Heart right ventricle (tissue), 16 donors: ENCODE measurements at regions not wholly inside any gene's neighbourhood (a gene's known extent, or its start where the extent isn't known, plus 50 kb on each side); places are given as distances from the start of the nearest gene placed in this dataset.
"Not testable (repeated sequence)": the region's sequence is repeated elsewhere in the genome, so short reads cannot be mapped to it uniquely, and the experiment has no call there.

Experiments used
- ATAC-seq, 8 donors: fragments of 200-7000 bp; cut with Tn5 transposase; one replicate each; pipeline ENCODE4 v1.9.1; 2020; ENCODE audit warnings: mild to moderate bottlenecking in 8 of 8, moderate library complexity in 8 of 8, moderate number of reproducible peaks in 1 of 8
- DNase-seq, 2 donors: peaks; one replicate each; pipeline ENCODE4 v3.0.0-alpha.2; 2020
- H3K27ac ChIP-seq, 10 donors: fragments of 200-600 bp; sonication (generic) in 2 of 10; one replicate each; pipeline versions ENCODE4 v1.5.0 to v1.8.0; 2020 to 2022; ENCODE audit warnings: mild to moderate bottlenecking in 3 of 10
- H3K27me3 ChIP-seq, 7 donors: fragments of 200-600 bp; one replicate each; pipeline ENCODE4 v1.8.0; 2021 to 2022; ENCODE audit warnings: mild to moderate bottlenecking in 2 of 7
- H3K36me3 ChIP-seq, 9 donors: fragments of 200-600 bp; sonication (generic) in 1 of 9; one replicate each; pipeline versions ENCODE4 v1.5.0 to v1.8.0; 2020 to 2022; ENCODE audit warnings: mild to moderate bottlenecking in 2 of 9
- H3K4me1 ChIP-seq, 9 donors: fragments of 200-600 bp; sonication (generic) in 1 of 9; one replicate each; pipeline versions ENCODE4 v1.5.0 to v1.8.0; 2020 to 2022; ENCODE audit warnings: mild to moderate bottlenecking in 4 of 9
- H3K4me3 ChIP-seq, 10 donors: fragments of 200-600 bp; sonication (generic) in 2 of 10; one replicate each; pipeline versions ENCODE4 v1.5.0 to v1.8.0; 2020 to 2022; ENCODE audit warnings: mild to moderate bottlenecking in 7 of 10, moderate library complexity in 2 of 10
- H3K9me3 ChIP-seq, 11 donors: fragments of 200-600 bp in 10 of 11; sonication (generic) in 2 of 11; one replicate each; pipeline versions ENCODE4 v1.5.0 to v1.8.0; 2013 to 2022; ENCODE audit warnings: mild to moderate bottlenecking in 2 of 11, control low read depth in 1 of 11, moderate library complexity in 1 of 11
- CTCF ChIP-seq, 9 donors: fragments of 200-600 bp; sonication (generic) in 2 of 9; IDR thresholded peaks; one replicate each; pipeline versions ENCODE4 v1.5.0 to v1.8.0; 2021 to 2022; ENCODE audit warnings: antibody characterized with exemption in 9 of 9, mild to moderate bottlenecking in 5 of 9, moderate library complexity in 1 of 9
- WGBS, 2 donors: extraction: QIAGEN DNeasy Blood & Tissue Kit; methylation state at CpG; one replicate each; pipeline ENCODE4 v1.1.7; 2013; ENCODE audit warnings: inconsistent platforms in 1 of 2; 5-methylcytosine and 5-hydroxymethylcytosine counted together
- intact Hi-C, 10 donors: fragments of 100-400 bp; cut with DNase I; formaldehyde crosslinking; loops; one replicate each; pipeline versions ENCODE4 v1.11.1 to v1.14.2; 2022
- donor health status: Arrhythmogenic right ventricular cardiomyopathy.
- donor health status: ischemic (EF 13 %, LVEDD 7.1; RV severe dilation, severe dysfunction).
- donor health status: healthy with polysubstance abuse.
- donor health status: DM: no; HTN: yes; CAD: no.
- donor health status: DM: no; HTN: no; CAD: no.
- donor health status: ischemic (EF 25% LVEDD 6.9; RV normal size, moderate dysfunction).
- donor health status: ischemic (EF 25% LVEDD 5.7; RV mildly dilated, moderate dysfunction).
- donor health status: healthy.
- donor health status: DM: yes; HTN: yes; CAD: no.
- donor health status: Ischemic cardiomyopathy.
- donor health status: ischemic (EF 35%, LVEDD 5.7; RV mildly dilated, moderate dysfunction).
- donor health status: nonischemic (EF 11% LVEDD 7.7; RV severe dilation, severe dysfunction).
- donor health status: DM: yes; HTN: yes; CAD: no.
- donor health status: PGD.
- donor health status: ischemic (EF 29% LVEDD 5.4; RV normal size, mild dysfunction).
- donor health status: nonischemic (EF 23%, LVEDD 6.1; RV moderate dilation, normal function).

- no peak for DNase-seq
- 59 to 61% methylated on average over 2 of the region's 2 CpGs for WGBS, 2 donors
These were observed 299.6 kb downstream of the INHBA start for GRCh38 chr7:41403291-41403690.

GRCh38 chr7:41401833-41402232, 301.1 kb downstream of the INHBA start:
- DNase-seq, result no peak
- no peak for TF ChIP-seq CTCF (IDR thresholded peaks at IDR 0.05)
- no peak overlapping the region for H3K27ac ChIP-seq
- WGBS, 2 donors, result 83 to 96% methylated on average over 4 of the region's 4 CpGs
- H3K4me3 ChIP-seq, result no peak overlapping the region
- no peaks in the 10 kb centered on the region for H3K4me1 ChIP-seq
- no peak for ATAC-seq
- intact Hi-C loops, result no loop called here
- no peaks in the 10 kb centered on the region for H3K27me3 ChIP-seq
- H3K36me3 ChIP-seq, result no peaks in the 10 kb centered on the region
- H3K9me3 ChIP-seq, result no peaks in the 10 kb centered on the region

More at GRCh38 chr7:41403291-41403690, 299.6 kb downstream of the INHBA start:
- H3K4me1 ChIP-seq, result no peaks in the 10 kb centered on the region
- TF ChIP-seq CTCF (IDR thresholded peaks at IDR 0.05), result no peak
- no peaks in the 10 kb centered on the region for H3K9me3 ChIP-seq
- H3K27me3 ChIP-seq, result no peaks in the 10 kb centered on the region
- no peak overlapping the region for H3K27ac ChIP-seq
- intact Hi-C loops, result no loop called here
- no peak overlapping the region for H3K4me3 ChIP-seq
- ATAC-seq, result no peak
- H3K36me3 ChIP-seq, result no peaks in the 10 kb centered on the region

- WGBS, 2 donors, result 87 to 89% methylated on average over 3 of the region's 3 CpGs
- H3K4me1 ChIP-seq, result no peaks in the 10 kb centered on the region
- peaks cover 0 to 12% (median 0%) of the 10 kb centered on the region in 11 donors for H3K9me3 ChIP-seq
- H3K36me3 ChIP-seq, result no peaks in the 10 kb centered on the region
- TF ChIP-seq CTCF (IDR thresholded peaks at IDR 0.05), result no peak
- no peak overlapping the region for H3K4me3 ChIP-seq
- intact Hi-C loops, result no loop called here
- no peak for ATAC-seq
- DNase-seq, result no peak
- H3K27me3 ChIP-seq, result no peaks in the 10 kb centered on the region
- H3K27ac ChIP-seq, result no peak overlapping the region
These were observed 303.7 kb downstream of the INHBA start for GRCh38 chr7:41399171-41399570.

- no peak for ATAC-seq
- H3K36me3 ChIP-seq, result no peaks in the 10 kb centered on the region
- WGBS, 2 donors, result 74 to 78% methylated on average over 3 of the region's 3 CpGs
These were observed 311.1 kb downstream of the INHBA start for GRCh38 chr7:41391818-41392217.

GRCh38 chr7:41388933-41389332, 314.0 kb downstream of the INHBA start:
- ATAC-seq, intact Hi-C loops, H3K4me3 ChIP-seq: not testable (repeated sequence)

More at GRCh38 chr7:41391818-41392217, 311.1 kb downstream of the INHBA start:
- H3K27ac ChIP-seq, result no peak overlapping the region
- no peaks in the 10 kb centered on the region for H3K4me1 ChIP-seq
- H3K4me3 ChIP-seq, result no peak overlapping the region
- H3K27me3 ChIP-seq, result no peaks in the 10 kb centered on the region
- peaks cover 0 to 12% (median 0%) of the 10 kb centered on the region in 11 donors for H3K9me3 ChIP-seq
- intact Hi-C loops, result no loop called here
- no peak for DNase-seq
- no peak for TF ChIP-seq CTCF (IDR thresholded peaks at IDR 0.05)

More at GRCh38 chr7:41388933-41389332, 314.0 kb downstream of the INHBA start:
- not testable (repeated sequence) for H3K9me3 ChIP-seq, H3K36me3 ChIP-seq, DNase-seq, H3K27ac ChIP-seq, H3K4me1 ChIP-seq, H3K27me3 ChIP-seq
- 90 to 92% methylated on average over 3 of the region's 3 CpGs for WGBS, 2 donors
